ENCODE measurements at regions not wholly inside any gene's neighbourhood (a gene's known extent, or its start where the extent isn't known, plus 50 kb on each side); places are given as distances from the start of the nearest gene placed in this dataset.
"Not testable (repeated sequence)": the region's sequence is repeated elsewhere in the genome, so short reads cannot be mapped to it uniquely, and the experiment has no call there.

DNA sequence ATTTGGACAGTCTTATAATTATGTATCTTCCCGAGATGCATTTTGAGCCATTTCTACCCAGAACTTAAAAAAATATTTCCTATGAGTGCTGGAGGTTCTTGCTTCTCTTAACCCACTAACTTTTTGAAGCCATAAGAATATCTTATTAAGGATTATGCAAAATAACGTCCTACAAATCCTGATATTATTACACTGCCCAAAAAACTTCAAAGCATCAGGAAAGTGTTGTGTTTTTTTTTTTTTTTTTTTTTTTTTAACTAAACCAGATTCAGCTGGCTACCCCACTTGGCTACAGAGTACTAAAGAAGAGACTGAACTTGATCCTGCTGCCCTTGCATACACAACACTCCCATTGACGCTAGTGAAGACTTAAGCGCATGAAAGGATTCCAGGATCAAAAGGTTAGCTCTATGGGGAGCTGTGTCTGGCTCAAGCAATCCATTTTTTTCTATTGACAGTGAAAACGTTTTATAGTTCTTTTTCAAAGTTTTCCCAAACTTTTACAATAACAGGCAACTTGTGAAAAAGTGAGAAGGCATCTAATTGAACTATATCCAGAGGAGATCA is 141.4 kb downstream of the KCNRG start:
- no peak for DNase-seq (ENCODE audit: low read depth)

DNA sequence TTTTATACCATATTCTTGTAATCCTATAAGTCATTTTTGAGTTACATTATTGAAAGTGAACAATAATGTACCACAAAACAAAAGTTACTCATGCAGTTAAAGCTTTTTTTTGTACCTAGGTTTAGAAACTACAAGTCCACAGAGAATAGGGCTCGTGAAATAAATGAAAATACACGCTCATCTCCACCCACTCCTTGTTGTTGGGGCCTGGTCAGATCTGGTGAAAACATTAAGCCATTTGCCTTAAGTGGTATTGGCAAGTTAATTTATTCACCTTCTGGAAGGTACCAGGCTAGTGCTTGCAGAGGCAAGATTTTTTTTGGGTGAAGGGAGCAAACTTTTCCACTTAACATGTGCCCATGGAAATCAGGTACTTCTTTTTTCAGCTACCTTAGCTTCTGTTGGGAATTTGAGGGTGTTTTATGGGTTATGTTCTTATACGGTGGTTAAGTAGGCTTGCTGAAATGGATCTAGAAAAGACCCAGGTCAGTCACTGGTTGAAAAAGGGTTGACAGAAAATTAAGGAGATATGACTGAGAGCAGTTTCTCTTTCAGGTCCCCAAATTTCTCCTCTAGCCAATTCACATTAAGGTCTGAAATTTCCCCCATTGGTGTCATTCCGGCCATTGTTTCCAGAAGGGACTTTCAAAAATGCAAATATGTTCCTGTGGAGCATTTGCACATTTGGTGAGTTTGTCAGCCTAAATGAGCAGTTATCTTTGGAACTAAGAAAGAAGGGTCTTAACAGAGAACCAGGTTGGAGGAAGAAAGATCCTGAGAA is 143.3 kb downstream of the KCNRG start:
- DNase-seq (ENCODE audit: low read depth): no peak

DNA sequence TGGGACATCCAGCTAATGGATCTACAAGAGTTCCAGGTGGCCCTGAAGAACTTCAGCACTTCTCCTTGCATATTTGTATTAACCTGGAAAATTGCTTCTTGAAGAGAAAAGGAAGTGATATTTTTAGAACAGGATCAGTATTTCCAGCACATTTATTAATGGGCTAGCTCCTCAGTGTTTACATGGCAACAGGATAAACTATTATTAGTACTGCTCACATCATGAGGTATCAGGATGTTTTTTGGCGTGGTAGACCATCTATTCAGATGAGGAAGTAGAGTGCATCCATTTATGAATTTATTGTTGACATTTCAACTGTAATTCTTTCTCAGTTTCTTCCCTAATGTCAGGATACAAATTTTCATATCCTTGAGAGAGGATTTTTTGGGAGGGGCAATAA is 144.4 kb downstream of the KCNRG start:
- DNase-seq (ENCODE audit: low read depth): no peak

DNA sequence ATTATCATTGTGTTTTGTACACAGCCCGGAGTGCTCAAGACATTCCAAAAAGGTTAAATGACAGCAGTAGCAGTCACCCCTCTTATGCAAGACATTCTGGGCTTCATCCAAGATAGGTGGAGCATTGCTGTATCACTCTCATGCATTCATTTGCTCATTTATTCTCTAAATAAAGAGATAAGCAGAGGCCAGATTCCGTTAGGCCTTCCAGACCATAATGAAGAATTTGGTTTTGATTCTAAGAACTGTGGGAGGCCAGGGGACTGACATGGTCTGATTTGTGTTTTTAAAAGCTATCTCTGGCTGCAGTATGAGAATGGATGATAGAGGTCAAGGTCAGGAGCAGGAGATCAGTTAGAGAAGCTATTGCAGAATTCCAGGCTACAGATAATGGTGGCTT is 145.8 kb downstream of the KCNRG start:
- DNase-seq (ENCODE audit: low read depth): no peak

DNA sequence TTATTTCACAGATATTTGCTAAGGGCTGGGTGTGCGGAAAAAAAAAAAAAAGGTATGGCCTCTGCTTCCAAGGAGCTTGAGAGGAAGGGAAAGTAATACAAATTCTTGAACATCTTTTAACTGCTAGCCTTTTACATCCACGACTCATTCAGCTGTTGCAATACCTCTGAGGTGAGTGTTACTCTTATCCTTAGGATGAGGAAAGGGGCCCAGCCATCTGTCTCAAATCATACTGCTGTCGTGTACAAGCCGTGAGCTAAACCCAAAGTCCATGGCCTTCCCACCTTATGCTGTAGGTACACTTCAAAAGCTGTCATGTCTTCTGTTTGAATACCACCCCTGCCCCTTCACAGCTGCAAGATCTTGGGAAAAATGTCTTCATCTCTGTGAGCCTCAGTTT is 146.8 kb downstream of the KCNRG start:
- no peak for DNase-seq (ENCODE audit: low read depth)

DNA sequence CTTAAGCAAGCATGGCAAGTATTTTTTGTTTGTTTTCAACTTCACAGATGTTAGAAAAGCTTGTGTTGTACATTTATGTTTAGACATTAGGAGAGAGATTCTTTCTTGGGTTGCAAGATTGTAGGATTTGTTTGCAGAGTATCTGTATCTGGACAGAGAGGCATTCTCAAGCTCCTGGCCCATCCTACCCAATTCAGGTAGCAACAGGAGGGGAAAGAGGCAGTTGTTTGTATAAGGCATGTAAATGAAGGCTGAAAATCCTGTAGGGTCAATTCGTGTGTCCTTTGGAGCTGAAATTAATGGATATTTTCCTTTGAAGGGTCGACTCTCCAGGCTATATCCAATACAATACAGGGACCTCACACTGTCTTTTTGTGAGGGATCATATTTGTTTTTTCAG is 147.3 kb downstream of the KCNRG start:
- DNase-seq (ENCODE audit: low read depth): no peak

DNA sequence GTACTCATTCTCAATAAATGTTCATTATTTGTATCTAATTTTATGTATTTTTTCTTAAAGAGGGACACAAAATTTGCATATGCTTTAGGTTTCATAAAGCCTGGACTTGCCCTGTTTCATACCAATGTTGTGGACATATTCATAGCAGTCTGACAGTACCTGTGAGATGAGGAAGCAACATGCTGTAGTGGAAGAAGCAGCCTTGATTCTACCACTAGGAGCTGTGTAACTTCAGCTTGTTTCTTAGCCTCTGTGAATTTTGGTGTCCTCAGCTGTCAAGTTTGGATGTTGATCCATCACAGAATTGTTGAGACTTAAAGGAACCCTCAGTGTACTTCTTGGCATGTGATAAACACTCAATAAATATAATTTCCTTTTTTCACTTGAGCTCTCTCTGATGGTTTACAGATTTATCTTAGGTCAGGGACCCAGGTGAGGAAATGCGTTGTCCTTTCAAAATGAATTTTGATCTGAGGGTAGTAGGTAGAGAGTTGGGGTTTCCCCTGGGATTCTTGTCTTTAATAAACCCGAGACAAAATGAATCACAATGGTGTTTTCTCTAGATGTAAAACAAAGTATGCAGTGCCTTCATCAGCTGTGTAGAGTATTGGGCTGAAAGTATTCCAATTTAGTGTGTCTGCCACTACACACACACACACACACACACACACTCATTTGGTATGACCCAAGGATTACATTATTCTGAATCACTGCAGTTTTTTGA is 152.1 kb downstream of the KCNRG start:
- DNase-seq (ENCODE audit: low read depth): no peak

DNA sequence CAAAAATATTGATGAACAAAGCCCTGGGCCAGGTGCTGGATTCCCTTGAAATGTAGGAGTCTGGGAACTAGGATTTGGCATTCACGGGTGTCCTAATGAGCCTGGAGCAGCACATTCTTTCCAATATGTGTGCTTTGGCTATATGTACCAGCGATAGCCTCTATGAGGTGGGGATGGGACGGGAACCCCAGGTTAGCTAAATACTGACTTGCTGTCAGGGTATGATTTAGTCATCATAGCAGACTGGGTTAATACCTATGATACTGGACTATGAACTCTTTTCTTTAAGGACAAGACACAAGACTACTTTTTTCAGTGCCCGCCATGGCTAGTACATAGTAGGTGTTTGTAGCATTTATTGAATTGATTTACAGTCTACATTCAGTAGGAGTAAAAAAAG is 152.7 kb downstream of the KCNRG start:
- no peak for DNase-seq (ENCODE audit: low read depth)

DNA sequence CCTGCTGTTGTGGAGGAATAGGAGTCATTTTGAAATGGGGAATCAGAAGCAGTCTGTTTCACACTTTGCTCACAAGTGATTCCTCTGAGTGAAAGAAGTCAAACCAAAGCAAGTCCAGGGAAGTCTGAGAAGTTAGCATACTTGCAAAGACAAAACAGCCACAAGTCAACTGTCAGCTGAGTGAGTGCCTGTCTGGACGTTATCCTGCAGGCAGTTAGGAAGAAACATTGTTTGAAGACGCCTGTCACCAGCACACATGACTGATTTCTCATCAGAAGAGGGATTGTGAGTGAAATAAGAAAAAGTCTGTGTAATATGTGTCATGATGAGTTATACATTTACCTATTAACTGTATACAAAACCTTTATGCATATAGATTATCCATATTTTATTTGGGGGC is 153.5 kb downstream of the KCNRG start:
- no peak for DNase-seq (ENCODE audit: low read depth)

DNA sequence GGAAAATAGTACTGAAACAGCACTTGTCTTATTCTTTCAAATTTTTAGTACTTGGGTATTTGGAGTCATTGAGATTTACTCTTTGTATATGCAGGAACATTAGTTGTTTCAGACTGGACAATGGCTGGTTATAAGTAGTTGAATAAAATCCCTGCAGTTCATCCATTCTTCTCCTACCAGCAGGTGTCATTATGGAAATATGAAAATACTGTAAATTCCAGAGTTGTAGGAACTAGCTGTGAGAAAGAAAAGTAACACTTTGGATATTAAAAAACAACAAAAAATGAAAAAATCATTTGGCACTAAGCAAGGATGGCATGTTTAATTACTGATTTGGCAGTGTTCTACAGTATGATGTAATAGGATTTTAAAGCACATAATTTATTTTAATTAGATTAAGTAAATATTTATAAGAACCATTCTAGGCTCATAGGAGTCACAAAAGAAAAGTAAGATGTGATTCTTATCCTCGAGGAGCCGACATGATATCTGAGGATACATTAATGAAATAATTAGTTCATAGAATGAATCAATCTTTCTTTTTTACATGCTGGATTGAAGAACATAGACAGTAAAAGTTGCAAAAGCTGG is 155.3 kb downstream of the KCNRG start:
- no peak for DNase-seq (ENCODE audit: low read depth)

DNA sequence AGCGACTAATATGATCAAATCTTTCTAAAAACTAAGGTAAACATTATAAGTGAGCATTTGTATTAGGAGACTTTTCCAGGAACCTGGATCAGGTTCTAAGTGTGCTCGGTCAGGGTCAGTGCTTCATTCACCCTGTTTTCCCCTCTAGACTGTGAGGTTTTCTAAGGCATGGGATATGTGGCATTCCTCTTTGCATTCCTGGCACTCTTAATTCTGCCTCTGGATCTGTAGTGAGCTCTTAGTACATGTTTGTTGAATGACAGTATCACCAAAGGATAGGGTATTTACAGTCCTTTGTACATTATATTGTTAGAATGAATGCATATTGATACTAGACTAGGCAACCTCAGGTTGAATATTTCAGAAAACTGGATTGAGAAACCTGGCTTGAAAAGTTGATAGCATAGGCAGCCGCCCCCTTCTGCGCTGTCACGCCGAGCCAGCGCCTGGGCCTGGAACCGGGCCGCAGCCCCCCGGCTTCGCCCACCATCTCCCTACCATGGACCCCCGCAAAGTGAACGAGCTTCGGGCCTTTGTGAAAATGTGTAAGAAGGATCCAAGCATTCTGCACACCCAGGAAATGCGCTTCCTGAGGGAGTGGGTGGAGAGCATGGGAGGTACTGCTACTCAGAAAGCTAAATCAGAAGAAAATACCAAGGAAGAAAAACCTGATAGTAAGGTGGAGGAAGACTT is 156.5 kb downstream of the KCNRG start:
- DNase-seq (ENCODE audit: low read depth): no peak

DNA sequence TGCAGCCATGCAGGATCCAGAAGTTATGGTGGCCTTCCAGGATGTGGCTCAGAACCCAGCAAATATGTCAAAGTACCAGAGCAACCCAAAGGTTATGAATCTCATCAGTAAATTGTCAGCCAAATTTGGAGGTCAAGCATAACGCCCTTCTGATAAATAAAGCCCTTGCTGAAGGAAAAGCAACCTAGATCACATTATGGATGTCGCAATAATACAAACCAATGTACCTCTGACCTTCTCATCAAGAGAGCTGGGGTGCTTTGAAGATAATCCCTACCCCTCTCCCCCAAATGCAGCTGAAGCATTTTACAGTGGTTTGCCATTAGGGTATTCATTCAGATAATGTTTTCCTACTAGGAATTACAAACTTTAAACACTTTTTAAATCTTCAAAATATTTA is 157.8 kb downstream of the KCNRG start:
- DNase-seq (ENCODE audit: low read depth): not testable (repeated sequence)

DNA sequence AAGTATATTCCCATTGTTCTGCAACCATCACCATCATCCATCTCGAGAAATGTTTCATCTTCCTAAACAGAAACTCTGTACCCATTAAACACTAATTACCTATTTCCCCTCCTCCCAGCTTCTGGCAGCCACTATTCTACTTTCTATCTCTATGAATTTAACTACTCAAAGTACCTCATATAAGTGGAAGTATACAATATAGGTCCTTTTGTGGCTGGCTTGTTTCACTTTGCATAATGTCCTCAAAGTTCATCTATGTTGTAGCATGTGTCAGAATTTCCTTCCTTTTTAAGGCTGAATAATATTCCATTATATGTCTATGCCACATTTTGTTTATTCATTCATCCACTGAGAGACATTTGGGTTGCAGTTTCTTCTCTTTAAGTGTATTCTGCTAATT is 159.4 kb downstream of the KCNRG start:
- DNase-seq (ENCODE audit: low read depth): no peak

DNA sequence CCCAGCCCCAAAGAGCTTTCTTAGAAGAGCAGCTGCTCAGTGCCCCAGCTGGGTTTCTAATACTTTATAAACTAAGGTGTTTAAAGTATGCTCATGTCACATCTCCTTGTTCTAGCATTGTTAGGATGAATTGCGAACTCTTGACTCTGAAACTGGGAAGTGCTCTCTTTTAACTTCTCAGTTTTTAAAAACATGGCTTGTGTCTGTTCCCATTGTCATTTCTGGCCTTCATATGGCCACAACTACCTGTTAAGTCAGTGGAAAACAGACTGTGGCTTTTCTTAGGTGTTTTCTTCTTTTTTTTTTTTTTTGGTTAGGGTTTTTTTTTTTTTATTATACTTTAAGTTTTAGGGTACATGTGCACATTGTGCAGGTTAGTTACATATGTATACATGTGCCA is 164.7 kb downstream of the KCNRG start:
- DNase-seq (ENCODE audit: low read depth): no peak

DNA sequence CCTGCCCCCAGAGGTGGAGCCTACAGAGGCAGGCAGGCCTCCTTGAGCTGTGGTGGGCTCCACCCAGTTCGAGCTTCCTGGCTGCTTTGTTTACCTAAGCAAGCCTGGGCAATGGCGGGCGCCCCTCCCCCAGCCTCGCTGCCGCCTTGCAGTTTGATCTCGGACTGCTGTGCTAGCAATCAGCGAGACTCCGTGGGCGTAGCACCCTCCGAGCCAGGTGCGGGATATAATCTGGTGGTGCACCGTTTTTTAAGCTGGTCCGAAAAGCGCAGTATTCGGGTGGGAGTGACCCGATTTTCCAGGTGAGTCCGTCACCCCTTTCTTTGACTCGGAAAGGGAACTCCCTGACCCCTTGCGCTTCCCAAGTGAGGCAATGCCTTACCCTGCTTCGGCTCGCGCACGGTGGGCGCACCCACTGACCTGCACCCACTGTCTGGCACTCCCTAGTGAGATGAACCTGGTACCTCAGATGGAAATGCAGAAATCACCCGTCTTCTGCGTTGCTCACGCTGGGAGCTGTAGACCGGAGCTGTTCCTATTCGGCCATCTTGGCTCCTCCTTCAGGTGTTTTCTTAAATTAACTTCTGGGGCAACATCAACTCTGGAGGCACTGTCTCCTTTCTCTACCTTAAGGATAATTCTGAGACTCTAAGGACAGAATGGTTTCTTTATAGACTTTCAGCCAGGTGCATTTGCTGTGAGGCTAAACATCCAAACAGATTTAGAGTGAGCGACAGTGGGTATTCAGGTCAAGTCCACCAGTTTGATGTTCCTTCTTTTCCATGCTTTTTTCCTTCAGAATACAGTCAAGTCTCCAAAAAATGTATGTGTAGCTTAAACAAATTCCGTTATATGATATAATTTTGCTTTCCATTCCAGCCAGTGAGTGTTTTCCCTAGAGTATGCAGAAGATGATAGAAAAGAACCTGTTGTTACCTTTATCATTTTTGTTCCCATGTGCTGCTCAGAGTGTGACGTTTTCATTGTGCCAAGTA is 170.8 kb downstream of the KCNRG start:
- not testable (repeated sequence) for DNase-seq (ENCODE audit: low read depth)

DNA sequence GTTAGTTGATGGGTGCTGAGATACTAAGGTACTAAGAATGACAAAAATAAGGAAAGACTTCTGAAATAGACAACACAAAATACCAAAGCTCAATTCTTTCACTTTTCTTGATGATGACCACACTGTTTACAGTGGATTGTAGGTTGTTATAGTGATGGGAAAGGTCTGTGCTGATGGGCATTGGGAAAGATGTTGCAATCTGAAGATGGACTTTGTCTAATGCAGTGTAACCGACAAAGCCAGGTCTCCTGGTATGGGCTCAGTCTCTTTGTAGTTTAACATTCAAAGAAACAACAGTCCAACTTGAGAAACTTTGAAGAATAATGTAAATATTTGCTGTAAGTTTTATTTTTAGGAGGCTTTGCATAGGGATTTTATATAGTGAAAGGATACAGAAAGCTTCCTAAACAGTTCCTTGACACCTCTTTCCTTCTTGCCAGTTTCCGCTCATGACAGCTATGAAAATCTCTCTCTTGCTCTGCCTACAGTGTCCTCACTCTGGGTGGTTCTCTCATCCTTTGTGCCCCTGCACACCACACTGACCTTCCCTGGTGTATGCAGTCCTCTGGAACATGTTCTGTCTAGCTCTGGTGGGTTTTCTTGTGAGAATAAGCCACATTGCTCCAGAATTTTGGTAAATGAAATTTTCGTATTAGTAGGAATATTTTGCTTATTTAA is 172.2 kb downstream of the KCNRG start:
- no peak for DNase-seq (ENCODE audit: low read depth)

DNA sequence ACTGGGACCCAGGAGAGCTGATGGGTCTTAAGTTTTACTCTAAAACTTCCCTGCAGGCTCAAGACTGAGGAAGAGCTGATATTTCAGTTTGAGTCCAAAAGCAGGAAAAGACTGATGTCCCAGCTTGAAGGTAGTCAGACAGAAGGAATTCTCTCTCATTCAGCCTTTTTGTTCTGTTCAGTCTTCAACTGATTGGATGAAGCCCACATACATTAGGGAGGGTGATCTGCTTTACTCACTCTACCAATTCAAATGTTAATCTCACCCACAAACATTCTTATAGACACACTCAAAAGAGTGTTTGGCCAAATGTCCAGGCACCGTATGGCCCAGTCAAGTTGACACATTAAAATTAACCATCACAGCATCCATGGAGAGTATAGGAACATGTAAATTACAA is 173.5 kb downstream of the KCNRG start:
- DNase-seq (ENCODE audit: low read depth): no peak

DNA sequence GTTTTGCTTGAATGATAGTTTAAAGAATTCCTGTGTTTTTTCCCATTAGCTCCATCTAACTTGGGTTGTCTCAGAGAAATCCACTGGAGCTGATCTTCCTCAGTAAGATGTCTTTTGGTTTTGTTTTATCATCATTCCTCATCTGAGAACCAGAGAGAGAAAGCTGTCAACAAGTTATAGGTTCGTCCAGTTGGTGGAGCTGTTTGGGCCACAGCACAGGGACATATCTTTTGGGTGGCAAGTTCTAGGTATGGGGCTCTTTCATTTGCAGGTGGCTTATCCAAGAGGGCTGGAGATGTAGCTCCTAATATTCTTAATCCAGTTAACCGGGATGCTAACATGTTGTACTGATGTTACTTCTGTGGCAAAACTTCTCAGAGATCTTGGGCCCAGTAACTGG is 174.2 kb downstream of the KCNRG start:
- DNase-seq (ENCODE audit: low read depth): no peak

DNA sequence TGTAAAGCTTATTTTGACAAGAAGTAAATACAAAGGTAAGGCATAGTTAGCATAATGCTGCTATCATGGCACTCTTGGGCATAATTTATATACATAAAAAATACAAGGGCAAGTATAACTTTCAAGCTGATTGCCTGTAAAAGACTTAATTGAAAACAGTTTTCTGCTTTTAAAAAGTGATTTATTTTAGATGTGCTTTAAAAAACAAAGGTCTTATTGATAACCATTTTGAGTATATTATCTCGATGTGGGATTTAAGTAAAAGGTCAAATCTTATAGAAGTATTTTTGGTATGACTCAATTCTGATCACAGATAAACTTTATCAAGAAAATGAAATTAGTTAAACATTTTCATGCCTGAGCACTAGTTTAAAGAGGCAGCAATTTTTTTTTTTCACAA is 175.8 kb downstream of the KCNRG start:
- no peak for DNase-seq (ENCODE audit: low read depth)

DNA sequence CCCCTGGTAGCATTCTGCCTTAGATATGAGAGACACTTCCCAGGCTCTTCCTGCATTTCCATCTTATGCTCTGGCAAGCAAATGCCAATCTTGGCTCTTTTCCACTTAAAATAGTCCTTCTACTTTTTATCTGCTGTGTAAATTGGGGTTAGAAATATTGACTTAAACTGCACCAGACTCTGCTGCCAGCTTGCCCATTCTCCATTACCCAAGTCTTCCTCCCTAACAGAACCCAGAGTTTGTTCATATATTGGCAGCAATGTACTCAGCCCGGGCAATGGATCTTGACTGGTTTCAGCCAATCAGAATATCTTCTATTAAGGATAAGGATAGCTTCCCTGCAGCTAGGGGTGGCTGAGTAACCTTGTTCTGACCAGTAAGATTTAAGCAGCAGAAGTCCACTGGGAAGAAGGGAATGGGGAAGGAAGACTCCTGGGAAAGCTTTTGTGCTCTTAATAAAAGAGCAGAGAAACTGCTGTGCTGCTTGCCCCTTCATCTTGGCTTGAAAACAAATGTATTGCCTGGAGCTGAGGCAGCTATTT is 177.1 kb downstream of the KCNRG start:
- DNase-seq (ENCODE audit: low read depth): no peak
